GM12878 (cell line): ENCODE measurements at regions not wholly inside any gene's neighbourhood (a gene's known extent, or its start where the extent isn't known, plus 50 kb on each side); places are given as distances from the start of the nearest gene placed in this dataset.

ENCODE experiments used
- ATAC-seq: fragments of 200-7000 bp; cut with Tn5 transposase; 3 replicates; pipeline ENCODE4 v1.9.1; 2020; ENCODE audit warnings: mild to moderate bottlenecking, moderate library complexity
- BruUV-seq: library from RNA; stranded (reverse); fragments of 400-500 nt; replicated peaks from 2 replicates; lab custom pipeline; 2021; lab: Mats Ljungman, UMichigan
- CTCF ChIA-PET: fragments of 300-600 bp; sonication (Branson Sonifier 250); formaldehyde crosslinking; extraction: SDS; loops from one replicate; lab custom pipeline; 2021; ENCODE audit warnings: inconsistent platforms; lab: Yijun Ruan, JAX
- POLR2A ChIA-PET: fragments of 350-600 bp; formaldehyde crosslinking; extraction: SDS; loops from one replicate; lab custom pipeline; 2021; ENCODE audit warnings: inconsistent platforms; lab: Charles Lee
- RAD21 ChIA-PET: fragments of 300-600 bp; sonication (Branson Sonifier 250); formaldehyde crosslinking; loops from one replicate; lab custom pipeline; 2023; ENCODE audit warnings: antibody characterized with exemption; ENCODE audit not compliant: unreplicated experiment; lab: Charles Lee
- SMC1A ChIA-PET: fragments of 300-600 bp; sonication (Branson Sonifier 250); formaldehyde crosslinking; loops from one replicate; lab custom pipeline; 2023; ENCODE audit not compliant: unreplicated experiment, uncharacterized antibody; lab: Charles Lee
- DNase-seq: peaks from one replicate; pipeline ENCODE4 v3.0.0-alpha.2; 2011; ENCODE audit warnings: low read depth, low spot score
- FAIRE-seq: peaks from 3 replicates; lab custom pipeline; 2011; peaks lifted over from hg19 to GRCh38; lab: Jason Lieb, UNC
- H2AFZ ChIP-seq: 2 replicates; pipeline ENCODE4 v1.6.0; 2011; ENCODE audit warnings: low read depth, low read length, control low read depth; ENCODE audit not compliant: control insufficient read depth
- H3K27ac ChIP-seq: 2 replicates; pipeline ENCODE4 v1.5.1; 2011; ENCODE audit warnings: control low read depth; ENCODE audit not compliant: control insufficient read depth, insufficient read depth
- H3K27me3 ChIP-seq, 2 experiments: replicated peaks in 1 of 2; 2 replicates each; pipeline versions ENCODE4 v1.6.0 to v1.6.1; 2011; ENCODE audit warnings: low read length in 1 of 2; ENCODE audit not compliant: control insufficient read depth in 2 of 2, insufficient read depth in 2 of 2
- H3K36me3 ChIP-seq, 2 experiments: 2 replicates each; pipeline ENCODE4 v1.5.1; 2011; ENCODE audit warnings: low read length in 1 of 2; ENCODE audit not compliant: control insufficient read depth in 2 of 2, insufficient read depth in 2 of 2
- H3K4me1 ChIP-seq: 2 replicates; pipeline ENCODE4 v1.6.1; 2011; ENCODE audit warnings: mild to moderate bottlenecking, low read length, moderate library complexity, mixed read lengths; ENCODE audit not compliant: control insufficient read depth, insufficient read depth
- H3K4me2 ChIP-seq: 2 replicates; pipeline ENCODE4 v1.6.0; 2011; ENCODE audit warnings: control low read depth; ENCODE audit not compliant: control insufficient read depth, insufficient read depth
- H3K4me3 ChIP-seq: fragments of 200-600 bp; sonication (generic); 2 replicates; pipeline ENCODE4 v1.5.1; 2016
- H3K79me2 ChIP-seq: 2 replicates; pipeline ENCODE4 v1.6.0; 2011; ENCODE audit warnings: low read length; ENCODE audit not compliant: control insufficient read depth, insufficient read depth
- H3K9ac ChIP-seq: 2 replicates; pipeline ENCODE4 v1.8.0; 2011; ENCODE audit warnings: low read length, control low read depth, mixed read lengths; ENCODE audit not compliant: control insufficient read depth, insufficient read depth
- H3K9me3 ChIP-seq: replicated peaks from 3 replicates; pipeline ENCODE4 v1.5.1; 2011; ENCODE audit warnings: mild to moderate bottlenecking, low read length; ENCODE audit not compliant: control insufficient read depth, insufficient read depth
- H4K20me1 ChIP-seq: 2 replicates; pipeline ENCODE4 v1.6.0; 2011; ENCODE audit not compliant: control insufficient read depth, insufficient read depth
- BRCA1 ChIP-seq: IDR thresholded peaks from 2 replicates; pipeline ENCODE4 v1.6.1; 2011; ENCODE audit warnings: low read depth, low read length, improper control_type of control experiment
- CHD2 ChIP-seq: IDR thresholded peaks from 2 replicates; pipeline ENCODE4 v1.6.1; 2011; ENCODE audit warnings: low read depth, low read length, improper control_type of control experiment, borderline replicate concordance
- CTCF ChIP-seq, 3 experiments: IDR thresholded peaks in 2 of 3; conservative IDR thresholded peaks in 1 of 3; 2 replicates each; pipeline ENCODE4 v1.5.1; 2011; ENCODE audit warnings: low read depth in 3 of 3, low read length in 3 of 3, mild to moderate bottlenecking in 3 of 3, control low read depth in 2 of 3, moderate library complexity in 2 of 3, inconsistent platforms in 1 of 3, mixed read lengths in 1 of 3; ENCODE audit not compliant: control insufficient read depth in 2 of 3, insufficient read depth in 1 of 3; ENCODE audit errors: extremely low read depth in 1 of 3
- MAX ChIP-seq: IDR thresholded peaks from 2 replicates; pipeline ENCODE4 v1.6.1; 2012; ENCODE audit warnings: low read depth, low read length, improper control_type of control experiment
- PAX5 ChIP-seq: IDR thresholded peaks from 2 replicates; pipeline ENCODE4 v1.6.1; 2011; ENCODE audit warnings: low read depth, low read length, borderline replicate concordance
- RELB ChIP-seq: fragments of 450-650 bp; IDR thresholded peaks from 2 replicates; pipeline ENCODE4 v1.6.1; 2017; ENCODE audit warnings: low read depth, mild to moderate bottlenecking, moderate library complexity
- RUNX3 ChIP-seq: IDR thresholded peaks from 2 replicates; pipeline ENCODE4 v1.6.1; 2012; ENCODE audit warnings: low read length, inconsistent platforms
- SMAD5 ChIP-seq: IDR thresholded peaks from 2 replicates; pipeline ENCODE4 v1.6.1; 2016; ENCODE audit warnings: antibody characterized with exemption, low read depth
- SRF ChIP-seq, 2 experiments: IDR thresholded peaks; 2 replicates each; pipeline ENCODE4 v1.6.1; 2011; ENCODE audit warnings: low read depth in 2 of 2, low read length in 2 of 2, mild to moderate bottlenecking in 1 of 2, moderate library complexity in 1 of 2
- TARDBP ChIP-seq: IDR thresholded peaks from 2 replicates; pipeline ENCODE4 v1.6.1; 2016; ENCODE audit warnings: borderline replicate concordance
- TBL1XR1 ChIP-seq: IDR thresholded peaks from 2 replicates; pipeline ENCODE4 v1.6.1; 2012; ENCODE audit warnings: low read depth, low read length, improper control_type of control experiment
- ZSCAN29 ChIP-seq: fragments of 450-650 bp; IDR thresholded peaks from 2 replicates; pipeline ENCODE4 v1.6.1; 2017; ENCODE audit warnings: mild to moderate bottlenecking, moderate library complexity
- WGBS: methylation state at CpG from one replicate; pipeline ENCODE4 v1.1.6; 2016; ENCODE audit warnings: low lambda C conversion rate; ENCODE audit not compliant: insufficient replicate concordance, insufficient coverage; ENCODE audit errors: missing lambda C conversion rate; 5-methylcytosine and 5-hydroxymethylcytosine counted together
- in situ Hi-C: fragments of 300-500 bp; cut with MboI; formaldehyde crosslinking; loops from 9 replicates; pipeline ENCODE4 v1.14.3; 2018; ENCODE audit warnings: mixed read lengths
- intact Hi-C: fragments of 100-400 bp; cut with micrococcal nuclease; formaldehyde crosslinking; loops from one replicate; pipeline ENCODE4 v1.14.2; 2022; ENCODE audit not compliant: unreplicated experiment

GRCh38 chr5:16392718-16393117 lies 72.9 kb downstream of the ZNF622 start:
- POLR2A ChIA-PET: no interaction called here
- Histone ChIP-seq H3K27ac (no peak overlapping the region), H2AFZ (no peak overlapping the region), H3K4me3 (no peak overlapping the region), H3K9me3 (no peaks in the 10 kb centered on the region), H4K20me1 (no peaks in the 10 kb centered on the region), H3K36me3 (no peaks in the 10 kb centered on the region), H3K27me3 (no peaks in the 10 kb centered on the region), H3K4me2 (no peak overlapping the region), H3K79me2 (no peaks in the 10 kb centered on the region), H3K4me1 (no peaks in the 10 kb centered on the region), H3K9ac (no peak overlapping the region)
- in situ Hi-C loops (no loop called here), intact Hi-C loops (no loop called here)
- FAIRE-seq: no peak
- no peak for TF ChIP-seq RUNX3
- no peak for TF ChIP-seq SMAD5
- TF ChIP-seq ZSCAN29: no peak
- no peak for TF ChIP-seq TARDBP
- TF ChIP-seq PAX5: no peak
- no peak for TF ChIP-seq BRCA1
- TF ChIP-seq MAX: no peak
- RAD21 ChIA-PET: no interaction called here
- BruUV-seq: no TSS peak
- SMC1A ChIA-PET: no interaction called here
- 30% methylated on average over 3 of the region's 3 CpGs for WGBS
- ATAC-seq: no peak
- no peak for DNase-seq
- CTCF ChIA-PET: no interaction called here

- Histone ChIP-seq H3K79me2 (no peaks in the 10 kb centered on the region), H2AFZ (no peak overlapping the region), H3K4me2 (no peak overlapping the region), H3K9ac (no peak overlapping the region), H3K27ac (no peak overlapping the region), H3K36me3 (no peaks in the 10 kb centered on the region), H4K20me1 (no peaks in the 10 kb centered on the region), H3K9me3 (no peaks in the 10 kb centered on the region), H3K4me3 (no peak overlapping the region), H3K4me1 (no peaks in the 10 kb centered on the region), H3K27me3 (no peaks in the 10 kb centered on the region)
- no peak for FAIRE-seq
- CTCF ChIA-PET: no interaction called here
- 39% methylated on average over 8 of the region's 8 CpGs for WGBS
- SMC1A ChIA-PET: no interaction called here
- intact Hi-C loops: no loop called here
- in situ Hi-C loops: no loop called here
- ATAC-seq: no peak
- BruUV-seq: no TSS peak
- no peak for TF ChIP-seq CTCF (IDR thresholded peaks at IDR 0.05 in 2 of 3, conservative IDR thresholded peaks at IDR 0.05 in 1 of 3; ENCODE audit: control insufficient read depth in 2 of 3, extremely low read depth in 1 of 3, insufficient read depth in 1 of 3, low read depth in 3 of 3, low read length in 3 of 3)
- no peak for TF ChIP-seq RELB
- TF ChIP-seq SRF (IDR thresholded peaks at IDR 0.05; ENCODE audit: low read depth in 2 of 2, low read length in 2 of 2): no peak
- TF ChIP-seq CHD2: no peak
- no peak for TF ChIP-seq TBL1XR1
- RAD21 ChIA-PET: no interaction called here
- DNase-seq: no peak
- POLR2A ChIA-PET: no interaction called here
Measured at GRCh38 chr5:16391858-16392649, 73.5 kb downstream of the ZNF622 start.
